ENCODE measurements at regions not wholly inside any gene's neighbourhood (a gene's known extent, or its start where the extent isn't known, plus 50 kb on each side); places are given as distances from the start of the nearest gene placed in this dataset.

- no peaks in the 10 kb centered on the region for H4K20me1 ChIP-seq (ENCODE audit: insufficient read depth, low read length, poor library complexity, severe bottlenecking)
- H3K4me1 ChIP-seq (ENCODE audit: insufficient read depth, low read length, poor library complexity, severe bottlenecking), result no peaks in the 10 kb centered on the region
- H3K9me2 ChIP-seq (replicated peaks; ENCODE audit: low read depth, low read length), result no peaks in the 10 kb centered on the region
These were observed 561.0 kb upstream of the ANKRD30A start for GRCh38 chr10:36564433-36564832.

GRCh38 chr10:36559412-36560400 lies 565.7 kb upstream of the ANKRD30A start:
- Histone ChIP-seq H3K4me1 (ENCODE audit: insufficient read depth, low read length, poor library complexity, severe bottlenecking) (no peaks in the 10 kb centered on the region), H3K36me3 (ENCODE audit: insufficient read depth, low read length) (no peaks in the 10 kb centered on the region), H3K9ac (ENCODE audit: low read depth, low read length, poor library complexity, severe bottlenecking) (no peak overlapping the region), H3K4me3 (ENCODE audit: low read length, poor library complexity, severe bottlenecking) (no peak overlapping the region), H4K20me1 (ENCODE audit: insufficient read depth, low read length, poor library complexity, severe bottlenecking) (no peaks in the 10 kb centered on the region), H3K79me2 (ENCODE audit: insufficient read depth, low read length) (no peaks in the 10 kb centered on the region), H3K4me2 (ENCODE audit: low read depth, low read length, poor library complexity, severe bottlenecking) (no peak overlapping the region), H3K9me3 (ENCODE audit: insufficient read depth, low read depth, low read length) (no peaks in the 10 kb centered on the region; the same call in 1 of the 2 replicates), H3F3A (ENCODE audit: low read depth) (no peaks in the 10 kb centered on the region), H3K27me3 (ENCODE audit: insufficient read depth, low read length, poor library complexity, severe bottlenecking) (no peaks in the 10 kb centered on the region), H2AFZ (ENCODE audit: low read length) (no peak overlapping the region), H3K9me2 (replicated peaks; ENCODE audit: low read depth, low read length) (0 out of 2 replicates have a peak, but pooled peaks cover 3% of the 10 kb centered on the region)
- no peak for TF ChIP-seq EZH2phosphoT487 (IDR thresholded peaks at IDR 0.05; ENCODE audit: borderline replicate concordance)
- TF ChIP-seq CTCF (conservative IDR thresholded peaks at IDR 0.05; ENCODE audit: low read length), result no peak

More at GRCh38 chr10:36564433-36564832, 561.0 kb upstream of the ANKRD30A start:
- Histone ChIP-seq H3K4me3 (ENCODE audit: low read length, poor library complexity, severe bottlenecking) (no peak overlapping the region), H3K9ac (ENCODE audit: low read depth, low read length, poor library complexity, severe bottlenecking) (no peak overlapping the region), H3F3A (ENCODE audit: low read depth) (no peaks in the 10 kb centered on the region), H3K4me2 (ENCODE audit: low read depth, low read length, poor library complexity, severe bottlenecking) (no peak overlapping the region), H3K9me3 (ENCODE audit: insufficient read depth, low read depth, low read length) (no peaks in the 10 kb centered on the region), H3K27me3 (ENCODE audit: insufficient read depth, low read length, poor library complexity, severe bottlenecking) (no peaks in the 10 kb centered on the region), H2AFZ (ENCODE audit: low read length) (no peak overlapping the region), H3K36me3 (ENCODE audit: insufficient read depth, low read length) (no peaks in the 10 kb centered on the region), H3K79me2 (ENCODE audit: insufficient read depth, low read length) (no peaks in the 10 kb centered on the region)
- TF ChIP-seq CTCF (conservative IDR thresholded peaks at IDR 0.05; ENCODE audit: low read length), result no peak
- no peak for TF ChIP-seq EZH2phosphoT487 (IDR thresholded peaks at IDR 0.05; ENCODE audit: borderline replicate concordance)

GRCh38 chr10:36556468-36556867 lies 568.9 kb upstream of the ANKRD30A start:
- Histone ChIP-seq H3K9me2 (replicated peaks; ENCODE audit: low read depth, low read length) (0 out of 2 replicates have a peak, but pooled peaks cover 3% of the 10 kb centered on the region), H3K9ac (ENCODE audit: low read depth, low read length, poor library complexity, severe bottlenecking) (no peak overlapping the region), H3K4me1 (ENCODE audit: insufficient read depth, low read length, poor library complexity, severe bottlenecking) (no peaks in the 10 kb centered on the region), H3K4me2 (ENCODE audit: low read depth, low read length, poor library complexity, severe bottlenecking) (no peak overlapping the region), H3K4me3 (ENCODE audit: low read length, poor library complexity, severe bottlenecking) (no peak overlapping the region), H3K9me3 (ENCODE audit: insufficient read depth, low read depth, low read length) (no peaks in the 10 kb centered on the region; the same call in 1 of the 2 replicates), H3K36me3 (ENCODE audit: insufficient read depth, low read length) (no peaks in the 10 kb centered on the region), H2AFZ (ENCODE audit: low read length) (no peak overlapping the region), H3K79me2 (ENCODE audit: insufficient read depth, low read length) (no peaks in the 10 kb centered on the region), H3F3A (ENCODE audit: low read depth) (no peaks in the 10 kb centered on the region), H3K27me3 (ENCODE audit: insufficient read depth, low read length, poor library complexity, severe bottlenecking) (no peaks in the 10 kb centered on the region), H4K20me1 (ENCODE audit: insufficient read depth, low read length, poor library complexity, severe bottlenecking) (no peaks in the 10 kb centered on the region)
- TF ChIP-seq EZH2phosphoT487 (IDR thresholded peaks at IDR 0.05; ENCODE audit: borderline replicate concordance) (no peak), CTCF (conservative IDR thresholded peaks at IDR 0.05; ENCODE audit: low read length) (no peak)

Measured in Loucy (cell line).